A673 (cell line): ENCODE measurements at regions not wholly inside any gene's neighbourhood (a gene's known extent, or its start where the extent isn't known, plus 50 kb on each side); places are given as distances from the start of the nearest gene placed in this dataset.

Experiments used
- BruUV-seq: library from RNA; stranded (reverse); fragments of 400-500 nt; replicated peaks from 2 replicates; lab custom pipeline; 2021; lab: Mats Ljungman, UMichigan
- CTCF ChIA-PET: fragments of 300-600 bp; sonication (Branson Sonifier 250); formaldehyde crosslinking; loops from one replicate; lab custom pipeline; 2022; ENCODE audit warnings: antibody characterized with exemption; lab: Charles Lee
- POLR2A ChIA-PET: fragments of 300-600 bp; sonication (Branson Sonifier 250); formaldehyde crosslinking; loops from one replicate; lab custom pipeline; 2022; ENCODE audit warnings: antibody characterized with exemption; ENCODE audit not compliant: low non-redundant PET; lab: Charles Lee
- DNase-seq: peaks from one replicate; pipeline ENCODE4 v3.0.0-alpha.2; 2015; ENCODE audit warnings: low spot score
- H3K27ac ChIP-seq: fragments of 200-600 bp; sonication (generic); 2 replicates; pipeline ENCODE4 v1.5.1; 2016; ENCODE audit warnings: mixed run types, low read depth, mild to moderate bottlenecking, mixed read lengths, antibody characterized with exemption, low read length; ENCODE audit not compliant: poor library complexity, severe bottlenecking
- H3K27me3 ChIP-seq: fragments of 200-600 bp; sonication (generic); replicated peaks from 2 replicates; pipeline ENCODE4 v1.6.1; 2017; ENCODE audit warnings: mixed run types, low read depth, mild to moderate bottlenecking, mixed read lengths, antibody characterized with exemption, low read length; ENCODE audit not compliant: insufficient read depth, poor library complexity
- H3K36me3 ChIP-seq: fragments of 200-600 bp; sonication (generic); 2 replicates; pipeline ENCODE4 v1.6.1; 2016; ENCODE audit warnings: mixed run types, mild to moderate bottlenecking, mixed read lengths, antibody characterized with exemption, low read length; ENCODE audit not compliant: insufficient read depth, poor library complexity, severe bottlenecking
- H3K4me1 ChIP-seq: fragments of 200-600 bp; sonication (generic); 2 replicates; pipeline ENCODE4 v1.6.1; 2017; ENCODE audit warnings: mixed run types, mild to moderate bottlenecking, mixed read lengths, antibody characterized with exemption, low read length; ENCODE audit not compliant: insufficient read depth, poor library complexity, severe bottlenecking
- H3K4me3 ChIP-seq: fragments of 200-600 bp; sonication (generic); 2 replicates; pipeline ENCODE4 v1.5.1; 2016; ENCODE audit warnings: low read depth, mixed run types, mild to moderate bottlenecking, mixed read lengths, low read length; ENCODE audit not compliant: poor library complexity, severe bottlenecking
- H3K9me3 ChIP-seq: fragments of 200-600 bp; sonication (generic); 2 replicates; pipeline ENCODE4 v1.6.1; 2016; ENCODE audit warnings: mixed run types, low read depth, mild to moderate bottlenecking, mixed read lengths, antibody characterized with exemption, low read length; ENCODE audit not compliant: poor library complexity, severe bottlenecking
- CTCF ChIP-seq: fragments of 300-800, 200-600 bp; sonication (generic); conservative IDR thresholded peaks from 2 replicates; pipeline ENCODE4 v1.5.1; 2017; ENCODE audit warnings: low read depth, mild to moderate bottlenecking, antibody characterized with exemption, low read length, moderate library complexity, mixed read lengths
- EZH2 ChIP-seq: fragments of 200-600 bp; sonication (generic); IDR thresholded peaks from 2 replicates; pipeline ENCODE4 v1.6.1; 2017; ENCODE audit warnings: borderline replicate concordance, low read depth, mild to moderate bottlenecking, mixed read lengths, antibody characterized with exemption, low read length; ENCODE audit not compliant: poor library complexity, severe bottlenecking
- intact Hi-C: fragments of 100-400 bp; cut with micrococcal nuclease; formaldehyde crosslinking; loops from one replicate; pipeline ENCODE4 v1.10.0; 2022; ENCODE audit not compliant: unreplicated experiment

GRCh38 chr7:159237022-159237653, 92.5 kb upstream of the VIPR2 start:
- H3K9me3 ChIP-seq, result no peaks in the 10 kb centered on the region
- no TSS peak for BruUV-seq
- POLR2A ChIA-PET, result no interaction called here
- CTCF ChIA-PET, result no interaction called here
- peaks cover 22% of the 10 kb centered on the region for H3K27me3 ChIP-seq
- no peak overlapping the region for H3K4me3 ChIP-seq
- DNase-seq, result no peak
- TF ChIP-seq EZH2, result no peak
- TF ChIP-seq CTCF, result no peak
- intact Hi-C loops, result no loop called here
- no peak overlapping the region for H3K27ac ChIP-seq
- H3K36me3 ChIP-seq, result no peaks in the 10 kb centered on the region
- H3K4me1 ChIP-seq, result no peaks in the 10 kb centered on the region

DNA sequence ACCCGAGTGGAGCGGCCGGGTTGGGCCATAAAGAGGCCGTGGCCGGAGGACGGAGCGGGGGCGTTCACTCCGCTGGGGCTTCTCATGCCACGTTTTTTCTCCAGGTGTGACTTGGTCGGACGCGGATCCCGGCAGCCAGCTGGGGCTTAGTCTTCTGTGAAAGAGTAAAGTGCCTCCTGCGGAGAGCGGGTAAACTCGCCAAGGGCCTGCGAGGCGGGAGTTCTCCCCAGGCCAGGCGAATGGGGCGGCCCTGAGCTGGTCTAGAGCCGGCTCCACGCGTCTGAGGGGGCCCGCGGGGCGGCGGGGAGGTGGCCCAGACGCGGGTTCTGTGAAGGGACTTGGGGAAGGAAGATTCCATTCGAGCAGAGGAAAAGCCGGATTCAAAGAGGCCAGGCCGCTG, 86.3 kb upstream of the VIPR2 start:
- intact Hi-C loops, result no loop called here
- TF ChIP-seq EZH2 (no peak), CTCF (no peak)
- Histone ChIP-seq H3K36me3 (no peaks in the 10 kb centered on the region), H3K27me3 (peaks cover 28% of the 10 kb centered on the region), H3K4me3 (no peak overlapping the region), H3K9me3 (no peaks in the 10 kb centered on the region), H3K27ac (no peak overlapping the region), H3K4me1 (no peaks in the 10 kb centered on the region)
- ChIA-PET CTCF (no interaction called here), POLR2A (no interaction called here)
- DNase-seq, result no peak
- BruUV-seq, result no TSS peak

DNA sequence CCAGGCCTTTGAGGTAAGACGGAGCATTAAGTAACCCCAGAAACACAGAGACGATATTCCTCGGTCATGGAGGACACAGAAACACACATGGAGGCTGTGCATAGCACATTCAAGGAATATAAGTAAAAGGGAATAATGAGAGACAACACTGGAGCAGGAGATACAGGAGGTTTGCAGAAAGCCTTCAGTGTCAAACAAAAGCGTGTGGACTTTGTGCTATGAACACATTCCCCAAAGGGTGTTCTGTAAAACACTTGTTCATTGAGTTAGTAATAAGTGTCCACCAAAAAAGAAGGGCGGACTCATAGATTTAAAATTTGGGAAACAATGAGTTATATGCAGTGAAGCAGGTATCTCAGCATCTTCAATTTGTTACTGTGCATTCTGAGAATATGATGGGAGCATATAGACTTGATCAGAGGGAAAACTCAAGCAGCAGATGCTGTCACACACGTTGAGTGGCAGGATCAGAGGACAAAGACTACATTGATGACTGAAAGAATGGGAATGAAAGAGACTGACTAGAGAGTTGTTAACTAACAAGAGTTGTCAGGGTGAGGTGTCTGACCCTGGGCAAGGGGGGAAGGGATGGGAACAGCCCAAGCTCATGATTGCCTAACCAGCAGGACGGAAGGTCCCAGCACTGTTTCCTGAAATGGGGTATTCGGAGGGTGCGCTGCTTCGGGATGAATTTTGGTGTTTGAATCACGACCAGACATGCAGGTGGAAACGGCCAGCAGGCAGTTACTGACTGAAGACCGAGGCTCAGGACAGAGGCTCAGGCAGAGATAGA, 85.2 kb upstream of the VIPR2 start:
- CTCF ChIA-PET, result no interaction called here
- POLR2A ChIA-PET, result no interaction called here
- no peaks in the 10 kb centered on the region for H3K9me3 ChIP-seq

More for the DNA sequence above, 85.2 kb upstream of the VIPR2 start:
- no peak for DNase-seq
- Histone ChIP-seq H3K27ac (no peak overlapping the region), H3K4me1 (no peaks in the 10 kb centered on the region), H3K27me3 (peaks cover 34% of the 10 kb centered on the region), H3K4me3 (no peak overlapping the region), H3K36me3 (no peaks in the 10 kb centered on the region)
- no TSS peak for BruUV-seq
- intact Hi-C loops, result no loop called here
- no peak for TF ChIP-seq CTCF
- TF ChIP-seq EZH2, result no peak
